ENCODE measurements at regions not wholly inside any gene's neighbourhood (a gene's known extent, or its start where the extent isn't known, plus 50 kb on each side); places are given as distances from the start of the nearest gene placed in this dataset.

- no peak for TF ChIP-seq EZH2phosphoT487 (IDR thresholded peaks at IDR 0.05; ENCODE audit: unreplicated experiment)
- TF ChIP-seq, protein P1, sequence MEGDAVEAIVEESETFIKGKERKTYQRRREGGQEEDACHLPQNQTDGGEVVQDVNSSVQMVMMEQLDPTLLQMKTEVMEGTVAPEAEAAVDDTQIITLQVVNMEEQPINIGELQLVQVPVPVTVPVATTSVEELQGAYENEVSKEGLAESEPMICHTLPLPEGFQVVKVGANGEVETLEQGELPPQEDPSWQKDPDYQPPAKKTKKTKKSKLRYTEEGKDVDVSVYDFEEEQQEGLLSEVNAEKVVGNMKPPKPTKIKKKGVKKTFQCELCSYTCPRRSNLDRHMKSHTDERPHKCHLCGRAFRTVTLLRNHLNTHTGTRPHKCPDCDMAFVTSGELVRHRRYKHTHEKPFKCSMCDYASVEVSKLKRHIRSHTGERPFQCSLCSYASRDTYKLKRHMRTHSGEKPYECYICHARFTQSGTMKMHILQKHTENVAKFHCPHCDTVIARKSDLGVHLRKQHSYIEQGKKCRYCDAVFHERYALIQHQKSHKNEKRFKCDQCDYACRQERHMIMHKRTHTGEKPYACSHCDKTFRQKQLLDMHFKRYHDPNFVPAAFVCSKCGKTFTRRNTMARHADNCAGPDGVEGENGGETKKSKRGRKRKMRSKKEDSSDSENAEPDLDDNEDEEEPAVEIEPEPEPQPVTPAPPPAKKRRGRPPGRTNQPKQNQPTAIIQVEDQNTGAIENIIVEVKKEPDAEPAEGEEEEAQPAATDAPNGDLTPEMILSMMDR (conservative IDR thresholded peaks at IDR 0.05; ENCODE audit: low read depth in 2 of 2): no peak
- TF ChIP-seq CREB1 (CRISPR knock-in tag; IDR thresholded peaks at IDR 0.05; ENCODE audit: low read depth): no peak
- TF ChIP-seq POLR2AphosphoS5 (IDR thresholded peaks at IDR 0.05; ENCODE audit: low read depth): no peak
- no peak for TF ChIP-seq EZH2 (IDR thresholded peaks at IDR 0.05; ENCODE audit: low read depth, unreplicated experiment)
- TF ChIP-seq ZNF331 (CRISPR knock-in tag; IDR thresholded peaks at IDR 0.05; ENCODE audit: low read depth): no peak
- TF ChIP-seq STAT1 (IDR thresholded peaks at IDR 0.05; ENCODE audit: unreplicated experiment): no peak
- no peak for TF ChIP-seq ETS1 (IDR thresholded peaks at IDR 0.05)
- TF ChIP-seq NANOG (IDR thresholded peaks at IDR 0.05; ENCODE audit: borderline replicate concordance): no peak
- TF ChIP-seq, protein P2, sequence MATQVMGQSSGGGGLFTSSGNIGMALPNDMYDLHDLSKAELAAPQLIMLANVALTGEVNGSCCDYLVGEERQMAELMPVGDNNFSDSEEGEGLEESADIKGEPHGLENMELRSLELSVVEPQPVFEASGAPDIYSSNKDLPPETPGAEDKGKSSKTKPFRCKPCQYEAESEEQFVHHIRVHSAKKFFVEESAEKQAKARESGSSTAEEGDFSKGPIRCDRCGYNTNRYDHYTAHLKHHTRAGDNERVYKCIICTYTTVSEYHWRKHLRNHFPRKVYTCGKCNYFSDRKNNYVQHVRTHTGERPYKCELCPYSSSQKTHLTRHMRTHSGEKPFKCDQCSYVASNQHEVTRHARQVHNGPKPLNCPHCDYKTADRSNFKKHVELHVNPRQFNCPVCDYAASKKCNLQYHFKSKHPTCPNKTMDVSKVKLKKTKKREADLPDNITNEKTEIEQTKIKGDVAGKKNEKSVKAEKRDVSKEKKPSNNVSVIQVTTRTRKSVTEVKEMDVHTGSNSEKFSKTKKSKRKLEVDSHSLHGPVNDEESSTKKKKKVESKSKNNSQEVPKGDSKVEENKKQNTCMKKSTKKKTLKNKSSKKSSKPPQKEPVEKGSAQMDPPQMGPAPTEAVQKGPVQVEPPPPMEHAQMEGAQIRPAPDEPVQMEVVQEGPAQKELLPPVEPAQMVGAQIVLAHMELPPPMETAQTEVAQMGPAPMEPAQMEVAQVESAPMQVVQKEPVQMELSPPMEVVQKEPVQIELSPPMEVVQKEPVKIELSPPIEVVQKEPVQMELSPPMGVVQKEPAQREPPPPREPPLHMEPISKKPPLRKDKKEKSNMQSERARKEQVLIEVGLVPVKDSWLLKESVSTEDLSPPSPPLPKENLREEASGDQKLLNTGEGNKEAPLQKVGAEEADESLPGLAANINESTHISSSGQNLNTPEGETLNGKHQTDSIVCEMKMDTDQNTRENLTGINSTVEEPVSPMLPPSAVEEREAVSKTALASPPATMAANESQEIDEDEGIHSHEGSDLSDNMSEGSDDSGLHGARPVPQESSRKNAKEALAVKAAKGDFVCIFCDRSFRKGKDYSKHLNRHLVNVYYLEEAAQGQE (IDR thresholded peaks at IDR 0.05; ENCODE audit: unreplicated experiment): no peak
- TF ChIP-seq, protein P3, sequence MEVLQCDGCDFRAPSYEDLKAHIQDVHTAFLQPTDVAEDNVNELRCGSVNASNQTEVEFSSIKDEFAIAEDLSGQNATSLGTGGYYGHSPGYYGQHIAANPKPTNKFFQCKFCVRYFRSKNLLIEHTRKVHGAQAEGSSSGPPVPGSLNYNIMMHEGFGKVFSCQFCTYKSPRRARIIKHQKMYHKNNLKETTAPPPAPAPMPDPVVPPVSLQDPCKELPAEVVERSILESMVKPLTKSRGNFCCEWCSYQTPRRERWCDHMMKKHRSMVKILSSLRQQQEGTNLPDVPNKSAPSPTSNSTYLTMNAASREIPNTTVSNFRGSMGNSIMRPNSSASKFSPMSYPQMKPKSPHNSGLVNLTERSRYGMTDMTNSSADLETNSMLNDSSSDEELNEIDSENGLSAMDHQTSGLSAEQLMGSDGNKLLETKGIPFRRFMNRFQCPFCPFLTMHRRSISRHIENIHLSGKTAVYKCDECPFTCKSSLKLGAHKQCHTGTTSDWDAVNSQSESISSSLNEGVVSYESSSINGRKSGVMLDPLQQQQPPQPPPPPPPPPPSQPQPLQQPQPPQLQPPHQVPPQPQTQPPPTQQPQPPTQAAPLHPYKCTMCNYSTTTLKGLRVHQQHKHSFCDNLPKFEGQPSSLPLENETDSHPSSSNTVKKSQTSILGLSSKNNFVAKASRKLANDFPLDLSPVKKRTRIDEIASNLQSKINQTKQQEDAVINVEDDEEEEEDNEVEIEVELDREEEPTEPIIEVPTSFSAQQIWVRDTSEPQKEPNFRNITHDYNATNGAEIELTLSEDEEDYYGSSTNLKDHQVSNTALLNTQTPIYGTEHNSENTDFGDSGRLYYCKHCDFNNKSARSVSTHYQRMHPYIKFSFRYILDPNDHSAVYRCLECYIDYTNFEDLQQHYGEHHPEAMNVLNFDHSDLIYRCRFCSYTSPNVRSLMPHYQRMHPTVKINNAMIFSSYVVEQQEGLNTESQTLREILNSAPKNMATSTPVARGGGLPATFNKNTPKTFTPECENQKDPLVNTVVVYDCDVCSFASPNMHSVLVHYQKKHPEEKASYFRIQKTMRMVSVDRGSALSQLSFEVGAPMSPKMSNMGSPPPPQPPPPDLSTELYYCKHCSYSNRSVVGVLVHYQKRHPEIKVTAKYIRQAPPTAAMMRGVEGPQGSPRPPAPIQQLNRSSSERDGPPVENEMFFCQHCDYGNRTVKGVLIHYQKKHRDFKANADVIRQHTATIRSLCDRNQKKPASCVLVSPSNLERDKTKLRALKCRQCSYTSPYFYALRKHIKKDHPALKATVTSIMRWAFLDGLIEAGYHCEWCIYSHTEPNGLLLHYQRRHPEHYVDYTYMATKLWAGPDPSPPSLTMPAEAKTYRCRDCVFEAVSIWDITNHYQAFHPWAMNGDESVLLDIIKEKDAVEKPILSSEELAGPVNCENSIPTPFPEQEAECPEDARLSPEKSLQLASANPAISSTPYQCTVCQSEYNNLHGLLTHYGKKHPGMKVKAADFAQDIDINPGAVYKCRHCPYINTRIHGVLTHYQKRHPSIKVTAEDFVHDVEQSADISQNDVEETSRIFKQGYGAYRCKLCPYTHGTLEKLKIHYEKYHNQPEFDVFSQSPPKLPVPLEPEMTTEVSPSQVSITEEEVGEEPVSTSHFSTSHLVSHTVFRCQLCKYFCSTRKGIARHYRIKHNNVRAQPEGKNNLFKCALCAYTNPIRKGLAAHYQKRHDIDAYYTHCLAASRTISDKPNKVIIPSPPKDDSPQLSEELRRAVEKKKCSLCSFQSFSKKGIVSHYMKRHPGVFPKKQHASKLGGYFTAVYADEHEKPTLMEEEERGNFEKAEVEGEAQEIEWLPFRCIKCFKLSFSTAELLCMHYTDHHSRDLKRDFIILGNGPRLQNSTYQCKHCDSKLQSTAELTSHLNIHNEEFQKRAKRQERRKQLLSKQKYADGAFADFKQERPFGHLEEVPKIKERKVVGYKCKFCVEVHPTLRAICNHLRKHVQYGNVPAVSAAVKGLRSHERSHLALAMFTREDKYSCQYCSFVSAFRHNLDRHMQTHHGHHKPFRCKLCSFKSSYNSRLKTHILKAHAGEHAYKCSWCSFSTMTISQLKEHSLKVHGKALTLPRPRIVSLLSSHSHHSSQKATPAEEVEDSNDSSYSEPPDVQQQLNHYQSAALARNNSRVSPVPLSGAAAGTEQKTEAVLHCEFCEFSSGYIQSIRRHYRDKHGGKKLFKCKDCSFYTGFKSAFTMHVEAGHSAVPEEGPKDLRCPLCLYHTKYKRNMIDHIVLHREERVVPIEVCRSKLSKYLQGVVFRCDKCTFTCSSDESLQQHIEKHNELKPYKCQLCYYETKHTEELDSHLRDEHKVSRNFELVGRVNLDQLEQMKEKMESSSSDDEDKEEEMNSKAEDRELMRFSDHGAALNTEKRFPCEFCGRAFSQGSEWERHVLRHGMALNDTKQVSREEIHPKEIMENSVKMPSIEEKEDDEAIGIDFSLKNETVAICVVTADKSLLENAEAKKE (CRISPR knock-in tag; IDR thresholded peaks at IDR 0.05): no peak
- no peak for TF ChIP-seq ZNF114 (CRISPR knock-in tag; IDR thresholded peaks at IDR 0.05)
Measured at GRCh38 chr13:44088991-44089413, 209.3 kb downstream of the LACC1 start.
